D721Med (cell line): ENCODE measurements at regions not wholly inside any gene's neighbourhood (a gene's known extent, or its start where the extent isn't known, plus 50 kb on each side); places are given as distances from the start of the nearest gene placed in this dataset.

ENCODE experiments used
- DNase-seq: peaks from one replicate; pipeline ENCODE4 v3.0.0; 2011; ENCODE audit warnings: low spot score; ENCODE audit not compliant: insufficient read length
- FAIRE-seq: peaks from 2 replicates; lab custom pipeline; 2011; peaks lifted over from hg19 to GRCh38; lab: Jason Lieb, UNC
- TF ChIP-seq, protein P1 (sequence below): IDR thresholded peaks from 2 replicates; pipeline ENCODE4 v1.5.1; 2012; ENCODE audit warnings: mild to moderate bottlenecking, control low read depth; ENCODE audit not compliant: insufficient read depth; ENCODE audit errors: missing control alignments

DNA sequence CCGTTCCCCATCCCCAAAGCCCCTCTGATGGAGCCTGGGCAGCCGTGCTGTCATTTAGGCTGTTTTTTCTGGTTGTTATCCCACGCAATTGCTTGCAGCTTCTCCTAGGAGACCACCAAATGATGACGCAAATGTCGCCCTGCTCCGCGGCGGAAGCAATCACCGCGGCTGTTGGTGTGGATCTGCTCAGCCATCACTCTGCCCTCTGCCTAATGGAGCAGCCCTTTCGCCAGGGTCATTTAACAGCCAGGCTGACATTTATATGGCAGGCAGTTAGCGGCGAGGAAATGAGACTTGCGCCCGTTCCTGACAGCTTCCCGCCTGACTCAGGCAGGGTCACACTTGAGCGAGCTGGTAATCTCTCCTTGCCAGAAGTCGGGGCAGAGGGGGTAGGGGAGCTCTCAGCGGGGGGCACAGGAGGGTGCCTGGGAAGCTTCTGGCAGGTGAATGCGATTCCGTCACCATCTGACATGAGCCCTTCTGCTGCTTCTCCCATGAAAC is 97.9 kb upstream of the RTL6 start:
- no peak for FAIRE-seq
- no peak for DNase-seq
- TF ChIP-seq, protein P1, sequence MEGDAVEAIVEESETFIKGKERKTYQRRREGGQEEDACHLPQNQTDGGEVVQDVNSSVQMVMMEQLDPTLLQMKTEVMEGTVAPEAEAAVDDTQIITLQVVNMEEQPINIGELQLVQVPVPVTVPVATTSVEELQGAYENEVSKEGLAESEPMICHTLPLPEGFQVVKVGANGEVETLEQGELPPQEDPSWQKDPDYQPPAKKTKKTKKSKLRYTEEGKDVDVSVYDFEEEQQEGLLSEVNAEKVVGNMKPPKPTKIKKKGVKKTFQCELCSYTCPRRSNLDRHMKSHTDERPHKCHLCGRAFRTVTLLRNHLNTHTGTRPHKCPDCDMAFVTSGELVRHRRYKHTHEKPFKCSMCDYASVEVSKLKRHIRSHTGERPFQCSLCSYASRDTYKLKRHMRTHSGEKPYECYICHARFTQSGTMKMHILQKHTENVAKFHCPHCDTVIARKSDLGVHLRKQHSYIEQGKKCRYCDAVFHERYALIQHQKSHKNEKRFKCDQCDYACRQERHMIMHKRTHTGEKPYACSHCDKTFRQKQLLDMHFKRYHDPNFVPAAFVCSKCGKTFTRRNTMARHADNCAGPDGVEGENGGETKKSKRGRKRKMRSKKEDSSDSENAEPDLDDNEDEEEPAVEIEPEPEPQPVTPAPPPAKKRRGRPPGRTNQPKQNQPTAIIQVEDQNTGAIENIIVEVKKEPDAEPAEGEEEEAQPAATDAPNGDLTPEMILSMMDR, result no peak

DNA sequence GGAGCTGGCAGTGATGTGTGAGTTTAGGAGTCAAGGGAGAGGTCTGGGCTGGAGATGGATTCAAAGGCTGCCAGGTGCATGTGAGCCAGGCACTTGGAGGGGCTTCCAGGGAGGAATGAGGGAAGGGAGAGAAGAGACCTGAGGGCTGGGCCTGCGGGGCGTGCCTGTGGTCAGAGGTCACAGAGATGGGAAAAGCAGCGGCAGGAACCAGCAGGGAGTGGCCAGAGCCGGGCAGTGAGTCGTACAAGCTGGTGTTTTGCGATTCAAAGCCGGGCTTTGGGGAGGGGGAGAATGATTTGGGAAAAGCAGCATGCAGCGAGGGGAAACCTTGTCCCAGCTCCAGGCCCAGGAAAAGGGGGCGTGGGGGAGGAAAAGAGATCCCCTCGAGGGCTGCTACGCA is 96.9 kb upstream of the RTL6 start:
- TF ChIP-seq, protein P1, result no peak

DNA sequence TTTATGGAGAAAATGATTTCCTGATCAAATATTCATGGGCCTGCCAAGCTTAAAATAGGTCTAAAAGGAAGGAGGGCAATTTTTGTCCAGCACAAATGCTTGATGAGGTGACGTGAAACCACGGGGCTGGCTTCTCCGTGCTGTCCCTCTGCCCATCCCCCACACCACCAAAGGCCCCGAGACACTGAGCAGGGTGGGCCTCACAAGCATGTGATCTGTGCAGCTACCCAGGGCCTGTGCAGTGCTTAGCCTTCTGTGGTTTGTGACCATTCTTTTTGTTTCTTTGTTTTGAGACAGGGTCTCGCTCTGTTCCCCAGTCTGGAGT is 94.8 kb upstream of the RTL6 start:
- no peak for DNase-seq
- TF ChIP-seq, protein P1, result no peak
- no peak for FAIRE-seq

More for the DNA sequence above, 96.9 kb upstream of the RTL6 start:
- no peak for DNase-seq
- FAIRE-seq, result no peak

DNA sequence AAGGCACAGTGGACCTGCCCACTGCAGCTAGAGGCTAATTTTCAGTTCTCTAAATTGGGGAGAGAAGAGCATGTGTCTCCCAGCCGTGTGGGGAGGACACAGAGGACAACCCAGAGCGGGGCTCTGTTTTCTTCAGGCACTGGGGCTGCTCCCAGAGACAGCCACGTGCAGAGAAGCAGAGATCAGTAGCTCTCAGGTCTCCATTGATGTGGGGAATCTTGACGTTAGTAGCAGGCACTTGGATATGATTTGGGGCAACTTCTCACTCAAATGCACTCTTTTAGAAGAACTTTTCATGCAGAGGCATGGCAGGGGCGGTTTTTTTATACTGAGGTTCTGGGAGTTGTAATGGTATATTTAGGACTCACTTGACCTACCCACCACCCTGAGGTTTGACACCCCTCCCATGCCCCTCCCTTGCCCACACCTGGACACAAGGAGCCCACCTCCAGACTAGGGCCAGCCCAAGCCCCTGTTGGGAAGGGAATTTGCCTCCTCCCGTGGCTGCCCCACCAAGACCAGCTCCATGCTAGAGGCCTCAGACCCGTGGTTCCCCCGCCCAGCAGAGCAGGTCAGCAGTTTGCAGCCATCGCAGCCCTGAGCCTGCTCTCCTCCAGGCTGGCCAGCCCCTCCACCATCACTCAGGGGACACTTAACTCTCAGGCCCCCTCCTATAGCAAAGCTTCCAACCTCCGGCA is 94.2 kb upstream of the RTL6 start:
- TF ChIP-seq, protein P1, result no peak
- DNase-seq, result no peak
- FAIRE-seq, result no peak

DNA sequence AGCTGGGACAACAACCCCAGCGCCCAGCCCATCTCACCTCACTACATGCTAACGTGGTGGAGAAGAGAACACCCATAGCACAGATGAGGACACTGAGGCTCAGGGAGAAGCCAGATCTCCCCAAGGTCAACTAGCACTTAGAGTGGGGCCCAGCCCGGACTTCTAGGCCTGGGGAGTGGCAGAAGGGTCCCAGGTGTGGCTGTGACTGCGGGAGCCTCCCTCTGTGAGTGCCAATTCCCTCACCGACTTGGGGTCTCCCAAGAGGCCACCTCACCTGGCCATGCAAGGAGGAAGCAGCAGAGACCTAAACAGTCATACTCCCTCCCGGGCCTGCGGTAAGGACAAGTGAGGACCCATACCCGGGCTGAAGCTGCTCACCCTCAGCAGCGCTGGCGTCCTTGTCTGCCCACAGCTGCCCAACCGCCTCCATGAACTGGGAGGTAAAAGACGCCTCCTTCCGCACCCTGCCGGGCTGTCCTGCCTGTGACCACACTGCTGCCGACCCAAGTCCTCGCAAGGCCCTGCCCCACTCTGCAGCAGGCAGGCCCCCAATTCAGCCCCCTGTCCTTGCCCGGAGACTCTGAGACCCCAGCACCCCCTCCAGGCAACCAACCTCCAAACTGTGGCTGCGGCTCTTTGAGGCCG is 93.2 kb upstream of the RTL6 start:
- FAIRE-seq (no peak), DNase-seq (no peak)
- TF ChIP-seq, protein P1, result no peak

DNA sequence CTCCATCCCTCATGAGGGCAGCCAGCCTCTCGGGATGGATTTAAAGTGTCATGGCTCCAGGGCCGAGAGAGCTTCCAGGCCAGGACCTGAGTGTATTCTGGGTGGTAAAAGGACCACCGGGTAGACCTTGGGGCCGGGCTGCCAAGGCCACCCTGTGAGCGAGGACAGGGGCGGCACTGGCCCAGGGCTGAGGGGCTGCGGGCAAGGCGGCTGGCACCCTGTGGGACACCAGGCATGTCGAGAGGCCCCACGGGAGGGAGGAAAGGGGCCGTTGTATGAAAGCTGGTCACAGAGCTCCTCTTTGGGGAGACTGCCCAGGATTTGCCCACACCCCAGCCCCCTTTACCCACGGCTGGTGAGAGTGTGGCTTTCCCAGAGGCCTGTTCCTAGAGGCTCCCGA is 92.3 kb upstream of the RTL6 start:
- FAIRE-seq (no peak), DNase-seq (no peak)
- TF ChIP-seq, protein P1, result no peak

DNA sequence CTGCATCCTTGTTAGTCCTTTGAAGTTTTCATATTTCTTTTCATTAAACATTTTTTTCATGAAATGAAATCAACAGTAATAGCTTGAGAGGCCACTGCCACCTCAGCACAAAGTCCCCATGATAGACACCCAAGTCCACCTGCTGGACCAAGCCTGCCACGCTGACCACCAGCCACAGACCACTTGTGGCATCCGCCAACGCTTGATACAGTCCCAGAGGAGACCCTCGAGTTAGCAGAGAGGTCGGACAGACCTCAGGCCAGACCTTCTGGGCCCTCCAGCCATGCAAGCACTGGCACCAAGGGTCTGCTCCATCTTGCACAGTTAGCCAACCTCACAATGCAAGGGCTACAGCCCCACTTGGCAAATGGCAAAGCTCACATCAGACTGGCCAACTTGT is 91.8 kb upstream of the RTL6 start:
- TF ChIP-seq, protein P1, result no peak
- no peak for FAIRE-seq
- no peak for DNase-seq
